C4-2B (cell line): ENCODE measurements at regions not wholly inside any gene's neighbourhood (a gene's known extent, or its start where the extent isn't known, plus 50 kb on each side); places are given as distances from the start of the nearest gene placed in this dataset.

Source experiments
- ZFX ChIP-seq: fragments of 450-650 bp; IDR thresholded peaks from 2 replicates; pipeline ENCODE4 v1.6.1; 2017
- TF ChIP-seq, protein P1 (sequence below): fragments of 450-650 bp; conservative IDR thresholded peaks from 2 replicates; pipeline ENCODE4 v1.5.1; 2017; ENCODE audit warnings: mild to moderate bottlenecking

GRCh38 chr14:28113311-28113710, 653.3 kb upstream of the FOXG1 start:
- TF ChIP-seq, protein P1, sequence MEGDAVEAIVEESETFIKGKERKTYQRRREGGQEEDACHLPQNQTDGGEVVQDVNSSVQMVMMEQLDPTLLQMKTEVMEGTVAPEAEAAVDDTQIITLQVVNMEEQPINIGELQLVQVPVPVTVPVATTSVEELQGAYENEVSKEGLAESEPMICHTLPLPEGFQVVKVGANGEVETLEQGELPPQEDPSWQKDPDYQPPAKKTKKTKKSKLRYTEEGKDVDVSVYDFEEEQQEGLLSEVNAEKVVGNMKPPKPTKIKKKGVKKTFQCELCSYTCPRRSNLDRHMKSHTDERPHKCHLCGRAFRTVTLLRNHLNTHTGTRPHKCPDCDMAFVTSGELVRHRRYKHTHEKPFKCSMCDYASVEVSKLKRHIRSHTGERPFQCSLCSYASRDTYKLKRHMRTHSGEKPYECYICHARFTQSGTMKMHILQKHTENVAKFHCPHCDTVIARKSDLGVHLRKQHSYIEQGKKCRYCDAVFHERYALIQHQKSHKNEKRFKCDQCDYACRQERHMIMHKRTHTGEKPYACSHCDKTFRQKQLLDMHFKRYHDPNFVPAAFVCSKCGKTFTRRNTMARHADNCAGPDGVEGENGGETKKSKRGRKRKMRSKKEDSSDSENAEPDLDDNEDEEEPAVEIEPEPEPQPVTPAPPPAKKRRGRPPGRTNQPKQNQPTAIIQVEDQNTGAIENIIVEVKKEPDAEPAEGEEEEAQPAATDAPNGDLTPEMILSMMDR: no peak
- TF ChIP-seq ZFX: no peak
